H1 (cell line): ENCODE measurements at regions not wholly inside any gene's neighbourhood (a gene's known extent, or its start where the extent isn't known, plus 50 kb on each side); places are given as distances from the start of the nearest gene placed in this dataset.

Experiments used
- CTCF ChIA-PET: fragments of 300-600 bp; sonication (Branson Sonifier 250); formaldehyde crosslinking; loops from one replicate; lab custom pipeline; 2021; ENCODE audit not compliant: partially characterized antibody; lab: Charles Lee
- POLR2A ChIA-PET: fragments of 300-600 bp; sonication (Branson Sonifier 250); formaldehyde crosslinking; loops from one replicate; lab custom pipeline; 2021; ENCODE audit warnings: inconsistent platforms; ENCODE audit not compliant: partially characterized antibody; lab: Charles Lee
- DNase-seq, 2 experiments: peaks; one replicate each; pipeline versions ENCODE4 v3.0.0 to v3.0.0-alpha.2; 2010 to 2022; ENCODE audit warnings: low spot score in 2 of 2, low read depth in 1 of 2, mixed read lengths in 1 of 2
- FAIRE-seq: peaks from 2 replicates; lab custom pipeline; 2011; peaks lifted over from hg19 to GRCh38; lab: Jason Lieb, UNC
- H2AFZ ChIP-seq: 2 replicates; pipeline ENCODE4 v1.8.1; 2012; ENCODE audit warnings: low read length, inconsistent platforms
- H2AK5ac ChIP-seq: 2 replicates; pipeline ENCODE4 v1.6.1; 2013; ENCODE audit warnings: low read depth, low read length
- H2BK120ac ChIP-seq: replicated peaks from 2 replicates; pipeline ENCODE3; 2013; ENCODE audit warnings: low read depth, low read length, inconsistent platforms
- H2BK12ac ChIP-seq: 2 replicates; pipeline ENCODE4 v1.6.1; 2013; ENCODE audit warnings: low read depth, low read length
- H2BK15ac ChIP-seq: 2 replicates; pipeline ENCODE4 v1.6.1; 2013; ENCODE audit warnings: low read length
- H2BK20ac ChIP-seq: 2 replicates; pipeline ENCODE4 v1.6.1; 2013; ENCODE audit warnings: low read length
- H2BK5ac ChIP-seq: 2 replicates; pipeline ENCODE4 v1.6.1; 2013; ENCODE audit warnings: low read depth, low read length
- H3K14ac ChIP-seq: 2 replicates; pipeline ENCODE4 v1.6.1; 2013; ENCODE audit warnings: inconsistent platforms; ENCODE audit not compliant: insufficient read length
- H3K18ac ChIP-seq: 2 replicates; pipeline ENCODE4 v1.6.1; 2013; ENCODE audit warnings: low read length; ENCODE audit errors: extremely low read depth
- H3K23ac ChIP-seq: 2 replicates; pipeline ENCODE4 v1.6.1; 2013; ENCODE audit warnings: inconsistent platforms; ENCODE audit not compliant: insufficient read length
- H3K23me2 ChIP-seq: 2 replicates; pipeline ENCODE4 v1.6.1; 2013; ENCODE audit warnings: low read depth, low read length
- H3K27ac ChIP-seq: 2 replicates; pipeline ENCODE4 v1.6.1; 2011; ENCODE audit warnings: low read depth, low read length, inconsistent platforms
- H3K27me3 ChIP-seq, 4 experiments: replicated peaks in 1 of 4; 1 replicate in 1 of 4; 2 replicates in 3 of 4; pipeline versions ENCODE4 v1.6.1 to v1.8.1; 2011 to 2013; ENCODE audit warnings: low read length in 3 of 4, mild to moderate bottlenecking in 3 of 4, inconsistent platforms in 2 of 4, mixed read lengths in 2 of 4, moderate library complexity in 1 of 4; ENCODE audit not compliant: control insufficient read depth in 3 of 4, insufficient read depth in 3 of 4; ENCODE audit errors: extremely low read depth in 1 of 4
- H3K36me3 ChIP-seq, 4 experiments: 2 replicates each; pipeline versions ENCODE4 v1.6.1 to v1.8.1; 2011 to 2013; ENCODE audit warnings: mild to moderate bottlenecking in 4 of 4, low read length in 3 of 4, moderate library complexity in 2 of 4, control low read depth in 1 of 4, inconsistent platforms in 1 of 4; ENCODE audit not compliant: insufficient read depth in 4 of 4, control insufficient read depth in 2 of 4
- H3K4ac ChIP-seq: replicated peaks from 2 replicates; pipeline ENCODE3; 2013; ENCODE audit warnings: low read length, low read depth, mixed read lengths, inconsistent platforms; ENCODE audit not compliant: insufficient read length
- H3K4me1 ChIP-seq, 4 experiments: replicated peaks in 1 of 4; 1 replicate in 1 of 4; 2 replicates in 3 of 4; pipeline versions ENCODE4 v1.6.1 to v1.8.1; 2011 to 2013; ENCODE audit warnings: low read length in 3 of 4, inconsistent platforms in 2 of 4, mixed read lengths in 1 of 4; ENCODE audit not compliant: insufficient read depth in 4 of 4, control insufficient read depth in 3 of 4
- H3K4me2 ChIP-seq, 2 experiments: 2 replicates each; pipeline versions ENCODE4 v1.6.1 to v1.8.1; 2011 to 2013; ENCODE audit warnings: low read depth in 2 of 2, low read length in 2 of 2, control low read depth in 1 of 2, inconsistent platforms in 1 of 2, mild to moderate bottlenecking in 1 of 2; ENCODE audit not compliant: insufficient read depth in 1 of 2
- H3K4me3 ChIP-seq, 4 experiments: fragments of 200-600, 300-600 bp in 1 of 4; sonication (generic), shearing (Covaris generic), sonication (Bioruptor Twin) in 1 of 4; 2 replicates each; pipeline versions ENCODE4 v1.5.1 to v1.8.1; 2011 to 2016; ENCODE audit warnings: low read length in 4 of 4, low read depth in 3 of 4, control low read depth in 2 of 4, inconsistent platforms in 2 of 4, mild to moderate bottlenecking in 2 of 4, mixed read lengths in 1 of 4, moderate library complexity in 1 of 4; ENCODE audit not compliant: insufficient read depth in 2 of 4; ENCODE audit errors: extremely low read depth in 1 of 4
- H3K56ac ChIP-seq: replicated peaks from 2 replicates; pipeline ENCODE3; 2013; ENCODE audit warnings: low read depth, mild to moderate bottlenecking, mixed read lengths, low read length, inconsistent platforms; ENCODE audit not compliant: insufficient read length
- H3K79me1 ChIP-seq: 2 replicates; pipeline ENCODE4 v1.6.1; 2013; ENCODE audit warnings: low read depth, low read length, control low read depth
- H3K79me2 ChIP-seq, 2 experiments: 2 replicates each; pipeline versions ENCODE4 v1.6.1 to v1.8.1; 2012 to 2013; ENCODE audit warnings: low read length in 2 of 2, mild to moderate bottlenecking in 2 of 2, inconsistent platforms in 1 of 2; ENCODE audit not compliant: insufficient read depth in 2 of 2, control insufficient read depth in 1 of 2
- H3K9ac ChIP-seq, 4 experiments: replicated peaks in 1 of 4; 1 replicate in 1 of 4; 2 replicates in 3 of 4; pipeline versions ENCODE4 v1.6.1 to v1.8.1; 2011 to 2013; ENCODE audit warnings: low read depth in 3 of 4, low read length in 3 of 4, control low read depth in 2 of 4, mild to moderate bottlenecking in 2 of 4, moderate library complexity in 2 of 4, inconsistent platforms in 1 of 4; ENCODE audit errors: extremely low read depth in 1 of 4
- H3K9me3 ChIP-seq, 2 experiments: 2 replicates each; pipeline versions ENCODE4 v1.6.1 to v1.8.1; 2012 to 2013; ENCODE audit warnings: mild to moderate bottlenecking in 2 of 2, moderate library complexity in 2 of 2, control low read depth in 1 of 2, inconsistent platforms in 1 of 2, low read depth in 1 of 2, low read length in 1 of 2, mixed read lengths in 1 of 2; ENCODE audit not compliant: insufficient read depth in 2 of 2
- H4K20me1 ChIP-seq, 2 experiments: replicated peaks in 1 of 2; 2 replicates each; pipeline versions ENCODE3 to v1.8.1; 2011 to 2013; ENCODE audit warnings: inconsistent platforms in 2 of 2, low read length in 2 of 2, mild to moderate bottlenecking in 1 of 2; ENCODE audit not compliant: insufficient read depth in 2 of 2, control insufficient read depth in 1 of 2
- H4K5ac ChIP-seq: 2 replicates; pipeline ENCODE4 v1.6.1; 2013; ENCODE audit warnings: low read length, low read depth, mixed read lengths, inconsistent platforms; ENCODE audit not compliant: insufficient read length
- H4K8ac ChIP-seq: 2 replicates; pipeline ENCODE4 v1.8.0; 2013; ENCODE audit warnings: mild to moderate bottlenecking, moderate library complexity, low read length, inconsistent platforms; ENCODE audit not compliant: insufficient read depth; ENCODE audit errors: extremely low read depth
- H4K91ac ChIP-seq: replicated peaks from 2 replicates; pipeline ENCODE3; 2013; ENCODE audit warnings: low read length, mixed read lengths, inconsistent platforms; ENCODE audit not compliant: insufficient read length
- ASH2L ChIP-seq: fragments of 200-600, 300-600 bp; sonication (generic); IDR thresholded peaks from one replicate; pipeline ENCODE4 v1.7.1; 2017; ENCODE audit warnings: low read length
- CBX5 ChIP-seq: fragments of 300-800, 300-1000 bp; sonication (generic); IDR thresholded peaks from 2 replicates; pipeline ENCODE4 v1.7.1; 2016; ENCODE audit warnings: antibody characterized with exemption, low read length, low read depth
- CHD2 ChIP-seq: IDR thresholded peaks from 2 replicates; pipeline ENCODE4 v1.6.1; 2012; ENCODE audit warnings: low read length, improper control_type of control experiment
- JUN ChIP-seq: IDR thresholded peaks from 2 replicates; pipeline ENCODE4 v1.6.1; 2011; ENCODE audit warnings: low read depth, mild to moderate bottlenecking, improper control_type of control experiment, low read length
- KDM1A ChIP-seq: fragments of 200-600, 300-600 bp; sonication (generic); IDR thresholded peaks from 2 replicates; pipeline ENCODE4 v1.7.1; 2016; ENCODE audit warnings: mild to moderate bottlenecking, low read length, borderline replicate concordance
- KDM4A ChIP-seq: IDR thresholded peaks from one replicate; pipeline ENCODE4 v1.7.1; 2012; ENCODE audit warnings: low read depth, mild to moderate bottlenecking, moderate library complexity, low read length, inconsistent platforms; ENCODE audit not compliant: severe bottlenecking
- RFX5 ChIP-seq: IDR thresholded peaks from 2 replicates; pipeline ENCODE4 v1.6.1; 2011; ENCODE audit warnings: low read depth, low read length, improper control_type of control experiment, borderline replicate concordance
- TAF7 ChIP-seq: optimal IDR thresholded peaks from 2 replicates; pipeline ENCODE3; 2011; ENCODE audit warnings: low read depth, mild to moderate bottlenecking, inconsistent platforms, low read length, moderate library complexity, borderline replicate concordance
- WGBS, 2 experiments: shearing (Covaris generic) in 1 of 2; methylation state at CpG; one replicate each; pipeline versions ENCODE4 v1.1.6 to v1.1.7; 2013 to 2015; ENCODE audit warnings: low lambda C conversion rate in 2 of 2, mixed read lengths in 2 of 2, inconsistent platforms in 1 of 2, low coverage in 1 of 2, missing lambda C conversion rate in 1 of 2; ENCODE audit not compliant: insufficient replicate concordance in 2 of 2, insufficient coverage in 1 of 2, insufficient read length in 1 of 2; ENCODE audit errors: extremely low coverage in 1 of 2, missing lambda C conversion rate in 1 of 2; 5-methylcytosine and 5-hydroxymethylcytosine counted together
- TF ChIP-seq, protein P1 (sequence below): IDR thresholded peaks from 2 replicates; pipeline ENCODE4 v1.6.1; 2011; ENCODE audit warnings: low read length, improper control_type of control experiment
- TF ChIP-seq, protein P2 (sequence below), 3 experiments: IDR thresholded peaks; 1 replicate in 2 of 3; 2 replicates in 1 of 3; pipeline versions ENCODE4 v1.5.1 to v1.6.1; 2011; ENCODE audit warnings: low read length in 3 of 3, mild to moderate bottlenecking in 3 of 3, inconsistent platforms in 2 of 3, low read depth in 1 of 3, moderate library complexity in 1 of 3; ENCODE audit not compliant: insufficient read depth in 1 of 3; ENCODE audit errors: control extremely low read depth in 1 of 3
- TF ChIP-seq, protein P3 (sequence below): IDR thresholded peaks from 2 replicates; pipeline ENCODE4 v1.6.1; 2012; ENCODE audit warnings: inconsistent platforms

DNA sequence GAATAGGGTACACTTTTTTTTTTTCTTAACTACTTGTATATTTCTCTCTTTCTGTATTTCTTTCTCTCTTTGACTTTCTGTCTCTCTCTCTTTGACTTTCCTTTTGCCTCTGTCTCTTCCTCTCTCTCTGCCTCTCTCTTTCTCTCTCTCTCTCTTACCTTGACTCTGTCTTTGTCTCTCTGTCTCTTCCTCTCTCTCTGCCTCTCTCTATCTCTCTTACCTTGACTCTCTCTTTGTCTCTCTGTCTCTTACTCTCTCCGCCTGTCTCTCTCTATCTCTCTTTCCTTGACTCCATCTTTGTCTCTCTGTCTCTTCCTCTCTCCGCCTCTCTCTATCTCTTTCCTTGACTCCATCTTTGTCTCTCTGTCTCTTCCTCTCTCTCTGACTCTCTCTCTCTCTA is 62.4 kb upstream of the PRMT8 start:
- Histone ChIP-seq H3K14ac (no peak overlapping the region), H4K20me1 (no peaks in the 10 kb centered on the region), H2BK12ac (no peak overlapping the region), H3K27ac (no peak overlapping the region), H3K4ac (no peak overlapping the region), H3K4me2 (no peak overlapping the region), H3K79me2 (no peaks in the 10 kb centered on the region), H2BK20ac (no peak overlapping the region), H3K23ac (no peak overlapping the region), H2AFZ (no peak overlapping the region), H3K18ac (no peak overlapping the region), H3K23me2 (no peaks in the 10 kb centered on the region), H3K79me1 (no peaks in the 10 kb centered on the region), H3K36me3 (no peaks in the 10 kb centered on the region), H3K4me1 (peaks cover 2 to 13% (median 8%) of the 10 kb centered on the region in 4 experiments), H2BK5ac (no peak overlapping the region), H3K56ac (no peak overlapping the region), H3K27me3 (no peaks in the 10 kb centered on the region; a peak in 1 of 7 replicates), H3K9ac (no peak overlapping the region), H2BK120ac (no peak overlapping the region), H2BK15ac (no peak overlapping the region), H3K4me3 (no peak overlapping the region), H2AK5ac (no peak overlapping the region), H4K91ac (no peak overlapping the region), H3K9me3 (no peaks in the 10 kb centered on the region), H4K5ac (no peak overlapping the region), H4K8ac (no peak overlapping the region)
- DNase-seq (no peak), FAIRE-seq (no peak)
- 85% methylated on average over 2 of the region's 2 CpGs; no CpG with 5 or more reads in 1 of the 2 experiments for WGBS, 2 experiments
- POLR2A ChIA-PET: interaction anchor here (0.9 kb wide), 1 partner anchor 58 kb away, joined by 3 read pairs; no protein-coding TSS in a partner anchor
- CTCF ChIA-PET: interaction anchor here (0.6 kb wide), 1 partner anchor 30 kb away, joined by 3 read pairs; no protein-coding TSS in a partner anchor
- TF ChIP-seq, protein P1, sequence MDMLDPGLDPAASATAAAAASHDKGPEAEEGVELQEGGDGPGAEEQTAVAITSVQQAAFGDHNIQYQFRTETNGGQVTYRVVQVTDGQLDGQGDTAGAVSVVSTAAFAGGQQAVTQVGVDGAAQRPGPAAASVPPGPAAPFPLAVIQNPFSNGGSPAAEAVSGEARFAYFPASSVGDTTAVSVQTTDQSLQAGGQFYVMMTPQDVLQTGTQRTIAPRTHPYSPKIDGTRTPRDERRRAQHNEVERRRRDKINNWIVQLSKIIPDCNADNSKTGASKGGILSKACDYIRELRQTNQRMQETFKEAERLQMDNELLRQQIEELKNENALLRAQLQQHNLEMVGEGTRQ: no peak
- no peak for TF ChIP-seq TAF7
- TF ChIP-seq, protein P2, sequence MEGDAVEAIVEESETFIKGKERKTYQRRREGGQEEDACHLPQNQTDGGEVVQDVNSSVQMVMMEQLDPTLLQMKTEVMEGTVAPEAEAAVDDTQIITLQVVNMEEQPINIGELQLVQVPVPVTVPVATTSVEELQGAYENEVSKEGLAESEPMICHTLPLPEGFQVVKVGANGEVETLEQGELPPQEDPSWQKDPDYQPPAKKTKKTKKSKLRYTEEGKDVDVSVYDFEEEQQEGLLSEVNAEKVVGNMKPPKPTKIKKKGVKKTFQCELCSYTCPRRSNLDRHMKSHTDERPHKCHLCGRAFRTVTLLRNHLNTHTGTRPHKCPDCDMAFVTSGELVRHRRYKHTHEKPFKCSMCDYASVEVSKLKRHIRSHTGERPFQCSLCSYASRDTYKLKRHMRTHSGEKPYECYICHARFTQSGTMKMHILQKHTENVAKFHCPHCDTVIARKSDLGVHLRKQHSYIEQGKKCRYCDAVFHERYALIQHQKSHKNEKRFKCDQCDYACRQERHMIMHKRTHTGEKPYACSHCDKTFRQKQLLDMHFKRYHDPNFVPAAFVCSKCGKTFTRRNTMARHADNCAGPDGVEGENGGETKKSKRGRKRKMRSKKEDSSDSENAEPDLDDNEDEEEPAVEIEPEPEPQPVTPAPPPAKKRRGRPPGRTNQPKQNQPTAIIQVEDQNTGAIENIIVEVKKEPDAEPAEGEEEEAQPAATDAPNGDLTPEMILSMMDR (IDR thresholded peaks at IDR 0.05; ENCODE audit: control extremely low read depth in 1 of 3, insufficient read depth in 1 of 3, low read depth in 1 of 3, low read length in 3 of 3): no peak
- TF ChIP-seq JUN: no peak
- TF ChIP-seq RFX5: no peak
- no peak for TF ChIP-seq KDM4A
- no peak for TF ChIP-seq CBX5
- no peak for TF ChIP-seq CHD2
- no peak for TF ChIP-seq KDM1A
- TF ChIP-seq, protein P3, sequence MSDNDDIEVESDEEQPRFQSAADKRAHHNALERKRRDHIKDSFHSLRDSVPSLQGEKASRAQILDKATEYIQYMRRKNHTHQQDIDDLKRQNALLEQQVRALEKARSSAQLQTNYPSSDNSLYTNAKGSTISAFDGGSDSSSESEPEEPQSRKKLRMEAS: no peak
- no peak for TF ChIP-seq ASH2L
